NCI-H226 (cell line): ENCODE measurements at regions not wholly inside any gene's neighbourhood (a gene's known extent, or its start where the extent isn't known, plus 50 kb on each side); places are given as distances from the start of the nearest gene placed in this dataset.

Source experiments
- DNase-seq: peaks from one replicate; pipeline ENCODE4 v3.0.0-alpha.2; 2015

- no peak for DNase-seq
Measured at GRCh38 chr14:49220492-49220891, 365.7 kb downstream of the RPS29 start.

DNA sequence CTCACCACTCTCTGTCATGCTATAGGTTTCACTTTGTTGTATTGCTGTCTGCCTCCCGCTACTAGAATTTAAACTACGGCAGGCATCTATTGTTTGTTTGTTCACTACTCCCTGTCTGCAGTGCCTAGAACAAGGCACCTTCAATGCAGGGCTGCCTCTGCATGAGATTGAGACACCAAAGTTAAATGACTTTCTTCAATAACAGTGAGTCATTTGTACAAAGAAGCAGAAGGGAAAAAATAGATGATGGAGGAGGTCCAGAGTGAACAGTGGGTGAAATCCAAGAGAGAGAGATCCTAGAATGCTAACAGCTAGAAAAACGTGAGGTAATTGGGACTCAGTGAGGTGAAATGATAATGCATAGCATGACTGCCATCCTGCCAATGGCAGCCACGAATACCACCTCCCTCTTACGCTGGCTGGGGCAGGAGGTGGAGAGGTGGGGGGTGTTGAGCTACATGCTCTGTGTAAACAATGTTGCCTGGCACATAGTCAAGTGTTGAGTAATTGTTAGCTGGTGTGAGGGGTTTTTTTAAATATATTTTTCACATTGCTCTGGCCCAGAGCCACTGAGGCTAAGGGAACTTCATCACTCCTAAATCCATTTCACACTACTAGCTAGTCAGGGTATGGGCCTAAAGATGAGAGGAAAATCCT lies 367.6 kb downstream of the RPS29 start:
- peak; percentile 67 for DNase-seq

DNA sequence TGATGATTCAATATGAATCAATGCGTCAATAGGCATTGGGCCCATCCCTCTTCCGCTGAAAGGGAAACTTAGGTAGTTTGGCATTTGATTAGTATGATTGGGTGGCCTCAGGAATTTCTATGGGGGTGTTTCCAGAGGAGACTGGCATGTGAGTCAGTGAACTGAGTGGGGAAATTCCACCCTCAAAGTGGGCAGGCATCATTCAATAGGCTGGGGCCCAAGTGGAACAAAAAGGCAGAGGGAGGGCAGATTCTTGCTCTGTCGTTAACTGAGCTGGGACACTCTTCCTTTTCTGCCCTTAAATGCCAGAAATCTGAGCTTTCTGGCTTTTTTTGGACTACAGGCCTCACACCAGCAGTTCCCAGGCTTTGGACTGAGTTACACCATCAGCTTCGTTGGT lies 373.5 kb downstream of the RPS29 start:
- DNase-seq = peak; percentile 13

DNA sequence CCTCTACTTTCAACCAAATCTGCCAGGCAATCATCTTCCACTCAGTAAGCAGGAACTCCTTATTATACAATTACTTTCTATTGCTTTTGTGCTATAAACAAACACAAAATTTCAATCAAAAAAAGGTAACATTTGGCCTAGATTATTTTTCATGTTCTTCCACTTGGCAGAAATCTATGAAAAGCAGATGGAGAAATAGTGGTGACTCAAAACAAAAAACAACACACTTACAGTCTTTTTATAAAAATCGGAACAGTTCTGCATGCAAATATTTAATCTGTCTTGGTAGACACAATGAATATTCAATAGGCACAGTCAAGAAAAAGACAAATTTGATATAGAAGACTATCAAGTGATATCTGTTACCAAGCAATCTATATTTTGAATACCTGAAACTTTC lies 376.8 kb downstream of the RPS29 start:
- no peak for DNase-seq

DNA sequence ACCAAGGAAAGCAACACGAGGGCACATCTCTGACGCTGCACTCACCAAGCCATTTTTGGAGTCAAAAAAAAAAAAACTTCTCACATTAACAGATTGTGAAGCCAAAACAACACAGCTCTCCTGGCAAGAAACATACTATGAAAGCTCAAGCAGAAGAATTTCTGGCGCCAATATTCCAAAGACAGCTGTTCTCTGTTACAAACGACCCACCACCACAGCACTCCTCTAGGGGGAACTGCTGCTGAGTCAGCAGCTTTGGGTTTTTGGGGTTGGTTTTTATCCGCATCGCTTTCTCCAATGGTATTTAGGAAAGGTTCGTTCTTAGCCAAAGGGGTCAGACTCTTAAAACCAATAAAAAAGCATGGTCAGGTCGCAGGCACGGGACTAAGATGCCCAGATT lies 379.4 kb downstream of the RPS29 start:
- no peak for DNase-seq

DNA sequence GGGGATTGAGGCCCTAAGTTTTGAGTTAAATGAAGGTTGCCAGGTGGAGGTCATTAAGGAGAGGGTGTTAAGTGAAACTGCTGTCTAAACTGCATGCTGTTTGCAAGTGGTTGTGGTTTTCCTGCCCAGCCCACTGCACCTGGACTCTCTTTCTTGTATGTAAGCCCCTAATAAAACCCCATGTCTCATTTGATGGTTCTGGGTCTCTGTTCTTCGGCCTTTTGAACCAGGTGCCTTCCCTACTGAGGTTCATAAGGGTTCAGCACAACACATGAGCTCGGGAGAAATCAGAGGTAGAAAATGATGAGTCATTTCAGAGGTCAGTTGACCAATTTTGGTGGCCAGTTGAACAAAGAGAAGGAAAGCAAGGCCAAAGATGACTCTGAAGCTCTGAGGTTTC lies 382.5 kb downstream of the RPS29 start:
- no peak for DNase-seq

DNA sequence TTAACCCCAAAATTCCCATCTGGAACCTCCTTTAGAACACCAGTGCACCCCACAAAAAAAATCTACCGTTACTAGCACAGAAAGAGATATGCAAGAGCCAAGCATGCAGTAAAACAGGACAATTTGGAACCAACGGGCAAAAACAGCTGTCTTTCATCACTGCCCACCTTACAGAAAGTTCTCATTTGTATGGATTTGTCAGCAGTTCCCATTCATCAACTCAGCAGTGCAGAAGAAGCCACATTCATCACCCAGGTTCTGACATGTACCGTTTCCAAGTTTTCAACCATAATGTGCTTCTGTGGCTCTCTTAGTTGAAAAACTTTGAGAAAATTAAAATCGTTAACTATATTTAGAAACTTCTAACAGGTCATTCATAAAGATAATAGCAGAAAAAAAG lies 387.0 kb downstream of the RPS29 start:
- DNase-seq = no peak

DNA sequence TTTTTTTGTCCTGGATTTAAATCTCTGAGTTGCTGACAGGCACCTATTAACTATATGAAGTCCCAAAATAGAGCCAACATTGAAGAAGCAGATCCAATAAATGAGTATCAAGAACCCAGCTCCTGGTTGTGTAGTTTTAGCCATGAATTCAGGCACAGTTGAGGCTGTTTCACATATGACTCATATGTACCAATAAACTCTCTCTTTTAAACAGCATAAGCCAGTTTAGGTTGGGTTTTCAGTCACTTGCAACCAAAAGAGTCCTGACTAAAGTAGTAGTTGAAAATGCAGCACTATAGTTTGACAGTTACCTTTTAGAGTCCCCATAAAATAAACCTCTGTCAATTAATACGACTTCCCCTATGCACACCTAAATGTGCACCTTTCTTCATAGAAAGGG lies 389.9 kb downstream of the RPS29 start:
- DNase-seq = no peak

DNA sequence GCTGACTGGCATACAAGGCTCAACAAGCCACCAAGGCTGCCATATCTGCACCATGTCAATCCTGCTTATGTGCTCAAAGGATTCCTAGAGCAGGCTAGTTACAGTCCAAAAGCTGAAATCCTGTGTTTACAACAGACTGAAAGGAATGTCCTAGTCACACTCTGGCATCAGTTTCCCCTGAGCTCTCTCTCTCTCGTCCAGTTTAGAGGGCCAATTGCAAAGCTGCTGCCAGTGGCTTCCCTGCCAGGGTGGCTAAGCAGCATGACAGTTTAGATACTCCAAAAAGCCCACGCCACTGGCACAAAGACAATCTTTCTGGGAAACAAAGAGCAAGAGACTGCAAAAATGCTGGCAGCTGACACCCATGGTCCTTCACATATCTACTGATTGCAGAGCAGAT lies 392.1 kb downstream of the RPS29 start:
- no peak for DNase-seq

- no peak for DNase-seq
Measured at GRCh38 chr14:49193332-49194065, 392.7 kb downstream of the RPS29 start.

- DNase-seq = no peak
Measured at GRCh38 chr14:49191380-49191779, 394.8 kb downstream of the RPS29 start.

DNA sequence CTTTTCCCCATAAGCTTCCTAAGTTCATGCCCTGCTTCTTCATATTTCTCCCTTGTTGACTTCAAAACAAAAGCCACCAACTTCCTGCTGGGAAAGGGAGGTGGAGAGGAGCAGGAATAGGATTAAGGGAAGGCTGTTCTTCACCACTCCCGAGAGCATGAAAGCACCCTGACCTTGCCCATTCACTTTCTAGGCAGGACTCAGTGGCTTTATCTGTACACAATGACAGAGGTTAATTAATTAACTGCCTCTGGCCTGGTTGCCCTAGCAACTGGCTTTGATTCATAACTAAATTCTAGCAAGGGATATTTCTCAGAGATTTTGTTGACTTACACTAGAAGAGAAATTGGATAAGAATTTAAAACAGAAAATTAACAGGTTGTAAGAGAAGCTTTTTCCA lies 396.8 kb downstream of the RPS29 start:
- no peak for DNase-seq

DNA sequence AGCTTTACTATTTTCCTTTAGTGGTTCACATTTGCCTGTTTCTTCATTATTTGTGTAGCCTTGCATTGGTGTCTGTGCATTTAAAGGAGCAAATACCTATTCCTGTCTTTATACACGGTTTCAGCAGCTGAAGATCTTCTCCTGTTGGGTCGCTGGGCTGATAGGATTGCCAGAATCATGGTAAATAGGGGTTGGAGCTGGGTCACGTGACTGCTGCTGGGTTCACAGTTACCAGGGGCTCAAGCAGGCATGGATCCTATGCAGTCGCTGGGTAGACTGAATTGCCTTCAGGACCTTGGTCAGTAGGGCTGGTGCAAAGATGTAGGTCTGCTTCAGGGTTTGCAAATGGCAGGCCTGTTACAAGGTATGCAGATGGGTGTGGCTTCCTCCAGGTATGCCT lies 398.4 kb downstream of the RPS29 start:
- DNase-seq = no peak

- DNase-seq = peak; percentile 65
Measured at GRCh38 chr14:49173765-49174373, 412.3 kb downstream of the RPS29 start.

DNA sequence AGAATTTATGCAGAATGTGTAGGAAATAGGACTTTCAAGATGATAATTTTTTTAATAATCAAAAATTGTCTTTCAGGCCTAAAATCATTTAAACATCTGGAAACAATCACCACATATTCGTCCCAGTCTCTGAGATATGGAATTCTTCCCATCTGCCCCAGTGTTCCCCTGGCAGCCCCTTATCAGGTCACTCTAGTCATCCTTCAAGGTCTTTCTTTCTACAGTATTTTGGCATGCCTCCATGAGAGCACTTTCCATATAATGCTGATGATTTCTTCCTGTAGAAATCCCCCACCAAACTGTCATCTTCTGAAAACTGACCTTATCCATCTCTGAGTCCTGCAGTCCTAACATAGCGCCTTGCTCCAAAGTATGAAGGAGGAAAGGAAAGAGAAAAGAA lies 422.1 kb downstream of the RPS29 start:
- DNase-seq = no peak

DNA sequence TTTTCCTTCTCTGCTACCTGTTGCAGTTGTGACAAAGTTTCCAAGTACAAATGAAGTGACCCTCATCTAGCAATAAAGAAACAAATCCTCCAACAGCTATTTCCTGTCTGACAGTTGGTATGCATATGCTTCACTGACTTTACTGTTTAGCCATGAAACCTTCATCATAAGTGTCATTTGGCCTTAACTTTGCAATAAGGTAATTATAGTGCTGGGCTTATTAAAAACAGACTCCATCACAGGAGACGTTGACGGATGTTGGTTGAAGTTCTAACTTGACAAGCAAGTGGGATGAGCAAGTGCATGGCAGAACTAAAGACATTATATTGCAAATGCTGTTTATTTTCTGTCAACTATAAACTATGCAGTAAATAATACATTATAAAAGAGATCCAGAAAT lies 425.2 kb downstream of the RPS29 start:
- DNase-seq = no peak

DNA sequence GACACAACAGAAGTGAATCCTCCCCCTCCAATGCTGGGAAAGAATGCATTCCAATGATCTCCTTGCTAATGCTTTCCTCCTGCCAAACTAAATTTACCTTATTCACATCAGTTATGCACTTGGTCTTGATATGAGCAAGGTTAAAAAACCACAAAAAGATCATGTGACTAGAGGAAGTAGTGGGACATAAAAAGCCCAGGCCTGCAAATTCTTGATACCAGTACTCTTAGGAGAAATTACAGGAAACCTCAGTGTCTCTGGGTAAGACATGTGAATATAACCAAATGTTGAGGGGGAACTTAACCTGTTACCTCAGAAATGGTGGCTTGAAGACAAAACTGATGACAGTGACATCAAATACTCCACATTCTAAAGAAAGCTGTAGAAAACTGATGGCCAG lies 427.1 kb downstream of the RPS29 start:
- DNase-seq = peak; percentile 31

DNA sequence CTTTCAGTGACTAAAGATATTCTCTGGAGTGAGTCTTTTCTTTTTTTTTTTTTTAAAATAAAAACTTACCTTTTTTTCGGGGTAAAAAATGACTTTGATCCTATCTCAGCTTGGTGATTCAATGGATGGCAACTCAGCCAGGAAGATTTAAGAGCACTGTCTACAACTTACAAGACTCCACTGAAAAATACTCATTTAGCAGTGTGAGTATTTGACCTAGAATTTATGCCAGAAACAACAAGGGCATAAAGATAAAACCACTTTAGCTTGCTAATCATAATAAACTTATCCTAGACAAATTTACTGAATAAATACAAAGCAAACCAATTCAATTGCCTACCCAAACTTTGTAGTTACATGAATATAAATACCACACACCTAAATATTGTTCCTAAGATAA lies 446.6 kb downstream of the RPS29 start:
- no peak for DNase-seq

DNA sequence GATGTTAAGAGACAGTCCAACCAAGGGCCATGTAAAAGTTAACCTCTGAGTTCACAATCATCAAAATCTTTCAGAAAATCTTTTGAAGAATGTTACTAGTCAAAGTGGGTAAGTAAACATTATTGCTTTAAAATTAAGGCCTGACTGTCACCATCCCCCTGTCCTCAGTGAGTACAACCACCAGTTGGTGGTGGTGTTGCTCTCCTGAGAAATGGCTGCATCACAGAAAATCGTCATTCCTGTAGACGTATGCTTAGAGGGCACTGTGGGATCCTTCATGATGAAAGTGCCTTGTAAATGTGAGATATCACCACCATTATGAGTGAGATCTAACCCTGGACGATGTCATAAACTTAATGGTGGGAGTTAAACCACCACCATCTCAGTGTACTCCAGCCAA lies 451.2 kb downstream of the RPS29 start:
- DNase-seq = no peak

DNA sequence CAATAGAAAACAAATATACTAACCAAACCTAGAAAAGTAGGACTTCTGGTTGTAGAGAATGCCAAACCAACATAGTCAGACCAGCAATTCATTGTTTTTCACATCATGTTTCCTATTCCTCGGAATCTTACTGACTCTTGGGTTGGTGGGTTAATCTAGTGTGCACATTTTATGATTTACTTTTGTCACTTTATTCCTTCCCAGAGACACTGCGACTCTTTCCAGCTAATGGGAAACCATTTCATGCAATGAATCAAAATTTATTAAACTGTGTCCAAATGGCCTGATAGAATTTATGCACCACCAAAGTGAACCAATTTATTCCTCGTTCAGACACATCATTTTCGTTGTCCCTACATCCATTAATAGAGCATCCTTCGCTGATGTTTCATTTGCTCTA lies 464.9 kb downstream of the RPS29 start:
- DNase-seq = no peak

DNA sequence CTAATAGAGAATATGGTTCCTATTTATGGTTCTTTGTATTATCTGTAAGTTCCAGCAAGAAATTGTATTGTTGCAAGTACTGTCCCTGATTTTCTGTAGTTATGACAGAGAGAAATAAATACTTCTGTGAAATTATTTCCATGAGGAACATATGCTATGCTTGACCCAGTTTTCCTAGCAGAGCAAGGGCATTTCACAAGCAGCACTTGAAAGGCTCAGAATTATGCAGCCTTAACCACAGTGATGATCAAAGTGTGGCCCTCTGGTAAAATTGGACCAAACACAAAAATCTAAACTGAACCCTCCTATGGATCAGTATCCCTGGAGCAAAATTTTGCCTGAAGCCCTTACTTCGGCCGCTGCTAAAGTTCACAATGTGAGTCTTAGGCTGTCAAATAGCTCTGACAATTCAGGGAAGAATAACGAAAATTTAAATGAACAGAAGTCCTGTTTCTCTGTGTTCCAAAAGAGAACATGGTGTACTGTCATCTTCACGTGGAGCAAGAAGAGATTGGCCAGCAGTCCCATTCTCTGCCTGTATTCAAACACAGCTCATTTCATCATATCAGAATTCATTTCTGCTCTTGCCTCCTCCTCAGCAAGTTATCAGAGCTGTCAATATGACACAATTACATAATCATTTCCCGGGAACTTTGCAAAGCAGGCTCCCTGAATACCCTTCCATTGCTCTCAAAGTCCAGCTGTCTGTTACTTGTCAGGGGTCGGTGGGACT lies 471.9 kb downstream of the RPS29 start:
- no peak for DNase-seq

DNA sequence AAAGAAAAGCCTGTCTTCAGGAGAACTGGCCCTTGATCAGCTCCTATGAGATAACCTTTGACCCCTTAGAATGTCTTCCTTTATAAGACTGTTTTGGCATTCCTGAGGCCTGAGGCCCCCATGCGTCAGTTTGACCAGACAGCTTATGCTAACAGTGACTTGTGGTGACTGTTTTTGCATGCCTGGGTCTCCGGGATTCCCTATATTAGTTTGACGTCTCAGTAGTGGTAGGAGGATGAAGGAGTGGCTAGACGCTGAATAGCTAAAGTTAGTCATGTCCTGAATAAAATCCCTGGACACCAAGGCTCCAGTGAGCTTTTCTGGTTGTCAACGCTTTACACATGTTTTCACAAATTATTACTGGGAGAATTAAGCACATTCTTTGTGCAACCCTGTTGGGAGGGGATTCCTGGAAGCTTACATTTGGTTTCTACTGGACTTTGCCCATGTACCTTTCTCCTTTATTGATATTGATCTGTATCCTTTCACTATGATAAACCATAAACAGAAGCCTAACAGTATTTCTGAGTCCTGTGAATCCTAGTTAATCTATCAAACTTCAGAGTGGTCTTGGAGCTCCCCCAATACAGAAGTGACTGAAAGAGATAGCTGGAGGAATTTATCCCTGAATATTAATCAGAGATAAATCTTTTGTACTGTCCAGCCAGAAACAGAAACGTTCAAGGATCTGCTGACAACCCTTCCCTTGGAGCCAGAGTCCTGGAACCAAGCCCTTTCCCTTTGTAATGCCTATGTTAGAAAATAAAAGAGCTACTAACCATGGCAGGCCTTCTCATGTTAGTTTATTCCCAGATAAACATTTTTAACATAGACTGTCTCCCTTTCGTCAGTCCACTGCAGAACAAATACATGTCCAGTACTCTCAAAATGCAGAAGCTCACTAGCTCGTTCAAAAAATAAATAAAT lies 479.2 kb downstream of the RPS29 start:
- no peak for DNase-seq

DNA sequence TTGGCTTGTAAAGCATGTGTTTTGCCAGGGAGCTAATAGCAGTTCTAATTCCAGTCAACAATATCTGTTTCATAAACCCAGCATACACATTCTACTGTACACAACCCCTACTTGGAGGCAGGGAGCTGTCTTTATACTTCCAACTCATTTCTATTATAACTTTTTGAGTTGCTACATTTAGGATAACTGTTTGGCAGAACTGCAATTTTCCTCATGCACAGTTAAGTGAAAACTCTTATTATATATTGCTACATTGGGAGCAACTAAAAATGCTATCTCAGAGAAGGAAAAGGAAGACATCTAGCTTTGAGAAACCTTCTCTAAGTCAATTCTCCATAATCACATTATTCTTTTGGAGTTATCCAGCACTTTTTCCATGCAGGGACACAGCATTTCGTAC lies 480.2 kb downstream of the RPS29 start:
- no peak for DNase-seq
